GM10266 (cell line): ENCODE measurements at regions not wholly inside any gene's neighbourhood (a gene's known extent, or its start where the extent isn't known, plus 50 kb on each side); places are given as distances from the start of the nearest gene placed in this dataset.
"Not testable (repeated sequence)": the region's sequence is repeated elsewhere in the genome, so short reads cannot be mapped to it uniquely, and the experiment has no call there.

Experiments used
- DNase-seq: peaks from one replicate; pipeline ENCODE4 v3.0.0; 2012; ENCODE audit errors: extremely low spot score
- CTCF ChIP-seq: IDR thresholded peaks from 2 replicates; pipeline ENCODE4 v1.5.1; 2012; ENCODE audit warnings: mild to moderate bottlenecking, low read depth; ENCODE audit not compliant: control insufficient read depth, insufficient read depth; ENCODE audit errors: missing control alignments

GRCh38 chr10:57624066-57624465 lies 643.6 kb downstream of the IPMK start:
- no peak for DNase-seq

GRCh38 chr10:57621466-57621865 lies 646.2 kb downstream of the IPMK start:
- no peak for DNase-seq

More at GRCh38 chr10:57624066-57624465, 643.6 kb downstream of the IPMK start:
- TF ChIP-seq CTCF = no peak

GRCh38 chr10:57605948-57606485 lies 661.7 kb downstream of the IPMK start:
- no peak for DNase-seq
- no peak for TF ChIP-seq CTCF

More at GRCh38 chr10:57621466-57621865, 646.2 kb downstream of the IPMK start:
- TF ChIP-seq CTCF = no peak

- TF ChIP-seq CTCF = no peak
- DNase-seq = no peak
Observed at GRCh38 chr10:57599440-57599839, 668.3 kb downstream of the IPMK start.

GRCh38 chr10:57593983-57594573 lies 673.6 kb downstream of the IPMK start:
- TF ChIP-seq CTCF = no peak

GRCh38 chr10:57579926-57580325 lies 687.8 kb downstream of the IPMK start:
- peak; percentile 30 for TF ChIP-seq CTCF
- peak; percentile 8 for DNase-seq

More at GRCh38 chr10:57593983-57594573, 673.6 kb downstream of the IPMK start:
- no peak for DNase-seq

- no peak for DNase-seq
- no peak for TF ChIP-seq CTCF
Observed at GRCh38 chr10:57562211-57562610, 705.5 kb downstream of the IPMK start.

- not testable (repeated sequence) for DNase-seq
Observed at GRCh38 chr10:57551774-57552173, 715.9 kb downstream of the IPMK start.
